Hematopoietic multipotent progenitor cell treated with erythropoietin and hydrocortisone succinate and interleukin-3 and kit ligand, for 8 days (in vitro differentiated cells): ENCODE measurements at regions not wholly inside any gene's neighbourhood (a gene's known extent, or its start where the extent isn't known, plus 50 kb on each side); places are given as distances from the start of the nearest gene placed in this dataset.

ENCODE experiments used
- DNase-seq: peaks from one replicate; pipeline ENCODE4 v3.0.0-alpha.2; 2015

DNA sequence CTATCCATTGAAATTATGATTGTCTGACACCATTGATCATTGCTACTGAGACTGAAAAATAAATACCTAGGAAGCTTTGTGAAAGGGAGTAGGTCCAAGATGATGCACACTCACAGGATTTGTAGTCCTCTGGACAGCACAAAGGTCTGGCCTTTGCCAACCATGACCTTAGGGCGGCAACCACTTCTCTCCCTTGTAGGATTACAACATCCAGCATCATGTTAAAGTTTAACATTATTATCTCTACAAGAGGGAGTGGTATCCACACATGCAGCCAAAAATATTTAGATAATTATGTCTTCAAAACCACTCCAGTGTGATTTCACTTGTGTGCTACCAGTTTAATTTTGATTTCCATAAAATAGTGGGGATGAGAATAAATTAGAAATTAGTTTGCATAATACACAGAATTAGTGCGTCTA is 51.1 kb upstream of the NHSL1 start:
- no peak for DNase-seq

DNA sequence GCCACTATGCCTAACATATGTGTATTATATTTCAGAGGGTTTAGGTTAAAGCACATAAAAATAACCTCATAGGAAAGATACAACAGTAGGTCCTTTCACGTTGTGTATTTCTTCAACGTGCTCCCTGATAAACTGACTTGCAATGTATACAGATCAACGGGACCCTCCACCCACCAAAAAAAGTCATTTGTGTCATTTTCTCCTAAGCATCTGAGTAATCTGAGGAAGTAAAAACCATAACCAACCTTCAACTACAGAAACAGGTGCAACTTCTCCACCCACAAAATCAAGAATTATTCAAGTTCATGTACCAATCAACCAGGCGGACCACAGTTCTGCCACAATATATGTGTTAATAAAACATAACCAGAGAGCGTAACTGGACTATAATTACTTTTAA is 54.9 kb upstream of the NHSL1 start:
- DNase-seq, result no peak

DNA sequence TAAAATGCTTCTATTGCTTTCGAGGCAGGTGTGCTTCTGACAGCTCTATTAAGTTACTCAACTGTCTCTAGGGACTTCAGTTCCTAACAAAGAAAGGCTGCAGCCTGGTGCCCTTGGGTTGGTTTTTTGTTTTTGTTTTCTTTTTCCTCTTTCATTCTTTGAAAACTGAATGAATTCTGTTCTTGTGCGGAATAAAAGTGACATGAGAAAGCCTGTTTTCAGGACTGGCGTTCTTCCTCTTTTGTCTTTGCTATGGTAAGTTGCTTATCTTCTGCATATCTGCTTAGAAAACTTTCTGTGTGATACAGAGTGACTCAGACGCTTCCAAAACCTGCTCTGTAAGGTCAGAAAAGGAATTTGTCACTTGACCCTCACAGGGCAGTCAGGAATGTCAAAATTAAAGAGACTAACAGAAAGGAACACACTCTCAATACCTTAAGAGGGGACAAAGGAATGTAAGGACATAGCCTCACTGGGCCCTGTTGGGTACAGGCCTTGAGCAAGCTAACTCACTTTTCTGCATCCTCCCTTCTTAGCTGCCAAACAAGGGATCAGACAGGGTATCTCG is 56.2 kb upstream of the NHSL1 start:
- DNase-seq, result no peak

DNA sequence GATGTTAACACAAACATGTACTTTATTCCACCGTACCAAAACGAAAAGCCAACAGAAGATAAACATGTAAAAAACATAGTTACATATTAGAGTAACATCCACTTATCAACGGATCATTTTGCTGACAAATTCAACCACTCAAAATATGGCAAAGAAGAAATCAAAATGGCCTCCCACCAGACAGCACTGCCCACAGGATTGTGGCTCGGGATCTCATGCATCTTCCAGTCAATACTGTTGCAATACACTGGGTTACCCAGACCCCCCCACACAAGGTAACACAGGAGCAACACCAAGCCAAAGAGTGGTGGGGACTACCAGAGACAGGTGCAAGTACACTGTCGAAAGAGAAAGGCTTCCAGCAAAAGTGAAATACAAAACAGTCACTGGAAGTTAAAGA is 57.9 kb upstream of the NHSL1 start:
- DNase-seq, result no peak

DNA sequence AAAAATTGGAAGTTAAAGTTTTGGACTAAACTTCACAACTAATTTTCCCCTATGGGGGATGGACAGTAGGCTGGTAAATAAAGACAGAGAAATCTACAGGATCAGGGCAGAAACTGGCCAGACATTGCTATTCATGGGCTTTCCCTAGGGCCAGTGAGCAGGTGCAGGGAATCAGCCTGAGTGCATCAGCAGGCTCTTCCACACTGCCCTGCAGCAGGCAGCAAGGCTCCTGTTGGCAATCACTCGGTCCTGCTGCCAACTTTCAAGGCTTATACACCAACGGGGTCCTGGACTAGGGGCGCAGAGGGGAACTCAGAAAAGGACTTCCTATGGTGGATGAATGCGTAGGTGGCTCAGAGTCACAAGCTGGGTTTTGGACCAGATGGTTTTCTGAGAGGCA is 59.8 kb upstream of the NHSL1 start:
- no peak for DNase-seq

DNA sequence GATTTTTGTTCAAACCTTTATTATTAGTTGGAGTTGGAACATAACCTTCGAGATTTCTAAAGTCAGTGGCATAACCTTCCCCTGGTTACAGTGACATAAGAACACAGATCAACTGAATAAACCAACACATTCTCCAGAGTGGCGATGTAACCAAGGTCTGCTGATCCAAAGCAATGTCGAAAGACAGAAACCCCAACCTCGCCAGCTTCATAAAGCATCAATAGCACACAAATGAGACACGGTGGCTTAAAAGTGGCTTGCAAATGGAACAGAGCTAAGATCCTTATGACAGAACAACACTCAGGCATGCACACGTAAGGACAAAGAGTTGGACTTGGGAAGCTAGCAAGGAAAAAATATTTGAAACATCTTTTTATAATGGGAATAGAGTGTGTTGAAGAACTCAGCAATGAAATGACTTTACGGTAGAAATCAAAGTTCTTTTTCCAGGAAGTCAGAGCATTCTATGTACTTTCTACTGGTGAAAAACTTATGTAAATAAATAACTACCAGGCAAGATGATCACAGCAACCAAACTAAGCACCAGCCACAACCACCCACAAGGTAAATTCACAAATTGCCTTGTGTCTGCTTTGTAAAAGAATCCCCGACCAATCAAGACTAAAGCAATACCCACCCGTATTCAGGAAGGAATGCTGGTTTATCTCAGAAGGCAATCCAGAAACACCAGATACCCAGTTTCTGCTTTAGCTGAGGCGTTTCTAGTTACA is 61.0 kb upstream of the NHSL1 start:
- DNase-seq, result no peak

DNA sequence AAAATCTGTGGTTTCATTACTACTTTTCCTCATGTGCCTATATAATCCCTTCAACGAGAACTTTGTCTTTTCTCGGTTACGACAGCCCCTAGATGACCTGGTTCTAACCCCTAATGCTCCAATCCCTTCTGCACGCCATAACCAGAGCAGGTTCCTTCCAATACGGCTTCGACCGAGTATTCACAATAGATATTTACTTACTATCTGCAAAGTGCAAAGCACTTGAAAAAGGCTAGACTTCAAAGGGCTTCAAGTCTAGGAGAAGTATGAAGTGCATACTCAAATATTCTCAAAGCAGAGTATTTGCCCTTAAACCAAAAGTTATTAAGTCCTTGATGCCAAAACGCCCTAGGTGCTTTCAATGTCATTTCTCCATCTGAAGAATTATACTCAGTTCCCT is 63.4 kb upstream of the NHSL1 start:
- no peak for DNase-seq

DNA sequence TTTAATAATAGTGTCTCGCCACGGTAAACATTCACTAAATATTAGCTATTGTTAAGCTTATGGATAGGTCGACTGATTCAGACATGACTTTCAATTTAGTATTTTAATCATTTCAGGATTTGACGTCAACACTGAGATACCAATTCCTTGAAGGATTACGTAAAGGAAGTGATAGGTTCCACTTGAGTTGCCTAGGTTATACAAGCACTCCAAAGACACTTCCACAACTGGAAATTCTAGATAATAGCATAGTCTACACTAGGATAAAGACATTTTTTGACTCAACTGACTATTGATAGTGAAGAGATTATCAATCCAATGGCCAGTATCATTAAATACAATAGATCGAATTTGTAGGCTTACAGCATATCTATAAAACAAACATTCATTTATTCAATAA is 63.9 kb upstream of the NHSL1 start:
- no peak for DNase-seq

DNA sequence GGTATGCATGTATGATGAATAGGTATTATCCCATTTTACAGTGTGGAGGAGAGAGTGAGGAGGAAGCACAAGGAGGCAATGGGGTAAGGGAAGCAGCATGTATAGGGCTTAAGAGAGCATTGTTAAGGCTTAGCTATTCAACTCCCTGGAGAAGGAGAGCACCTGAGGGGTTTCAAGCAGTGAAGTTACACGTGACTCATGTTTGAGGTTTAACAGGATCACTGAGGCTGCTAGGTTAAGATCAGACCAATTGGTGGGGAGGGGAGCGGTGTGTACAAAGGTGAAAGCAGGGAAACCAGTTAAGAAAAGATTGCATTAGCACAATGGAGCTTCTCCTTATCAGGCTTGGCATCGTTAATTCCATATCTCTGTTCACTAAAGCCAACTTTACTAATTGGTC is 64.4 kb upstream of the NHSL1 start:
- DNase-seq, result no peak

DNA sequence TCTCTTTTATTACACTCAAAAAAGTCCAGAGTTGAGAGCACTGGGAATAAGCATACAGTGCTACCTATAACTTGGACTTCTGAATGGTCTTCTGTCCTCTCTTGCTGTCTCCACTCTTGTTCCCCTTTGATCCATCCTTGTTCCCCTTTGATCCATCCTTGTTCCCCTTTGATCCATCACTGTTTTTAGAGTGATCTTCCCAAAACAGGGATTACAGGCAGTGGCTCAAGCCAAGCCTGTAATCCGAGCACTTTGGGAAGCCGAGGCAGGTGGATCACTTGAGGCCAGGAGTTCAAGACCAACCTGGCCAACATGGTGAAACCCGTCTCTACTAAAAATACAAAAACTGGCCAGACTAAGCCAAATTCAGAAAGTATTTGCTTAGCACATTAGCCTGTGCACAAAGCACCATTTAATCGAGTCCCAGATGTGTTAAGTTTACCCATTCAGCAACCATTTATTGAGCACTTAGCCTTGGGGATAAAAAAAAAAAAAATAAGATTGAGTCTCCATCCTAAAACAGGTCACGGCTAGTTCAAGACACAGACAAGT is 65.0 kb upstream of the NHSL1 start:
- no peak for DNase-seq

DNA sequence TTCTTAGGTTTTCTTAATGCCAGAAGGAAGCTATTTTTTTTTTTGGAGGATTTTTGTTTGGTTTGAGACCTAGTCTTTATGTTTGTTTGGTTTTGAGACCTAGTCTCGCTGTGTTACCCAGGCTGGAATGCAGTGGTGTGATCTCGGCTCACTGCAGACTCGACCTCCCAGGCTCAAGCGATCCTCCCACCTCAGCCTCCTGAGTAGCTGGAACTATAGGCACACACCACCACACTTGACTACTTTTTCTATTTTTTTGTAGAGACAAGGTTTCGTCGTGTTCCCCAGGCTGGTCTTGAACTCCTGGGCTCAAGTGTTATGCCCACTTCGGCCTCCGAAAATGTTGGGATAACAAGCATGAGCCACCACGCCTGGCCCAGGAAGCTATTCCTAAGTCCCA is 67.8 kb upstream of the NHSL1 start:
- no peak for DNase-seq

DNA sequence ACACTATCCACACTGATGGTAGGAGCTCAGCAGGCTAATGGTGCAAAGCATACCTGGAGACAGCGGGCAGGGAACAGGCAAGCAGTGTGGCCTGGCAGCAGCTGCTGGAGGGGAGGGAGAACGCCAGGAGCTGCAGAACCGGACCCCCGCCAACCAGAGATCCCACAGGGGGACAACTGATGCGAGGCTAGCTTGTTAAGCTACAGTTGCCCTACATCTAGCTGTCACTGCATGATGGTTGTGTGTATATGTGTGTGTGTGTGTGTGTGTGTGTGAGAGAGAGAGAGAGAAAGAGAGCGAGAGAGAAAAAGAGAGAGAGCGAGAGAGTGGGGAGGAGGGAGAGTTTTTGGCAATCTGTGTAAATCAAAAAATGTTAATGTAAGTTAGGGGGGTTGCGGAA is 69.7 kb upstream of the NHSL1 start:
- DNase-seq, result no peak

DNA sequence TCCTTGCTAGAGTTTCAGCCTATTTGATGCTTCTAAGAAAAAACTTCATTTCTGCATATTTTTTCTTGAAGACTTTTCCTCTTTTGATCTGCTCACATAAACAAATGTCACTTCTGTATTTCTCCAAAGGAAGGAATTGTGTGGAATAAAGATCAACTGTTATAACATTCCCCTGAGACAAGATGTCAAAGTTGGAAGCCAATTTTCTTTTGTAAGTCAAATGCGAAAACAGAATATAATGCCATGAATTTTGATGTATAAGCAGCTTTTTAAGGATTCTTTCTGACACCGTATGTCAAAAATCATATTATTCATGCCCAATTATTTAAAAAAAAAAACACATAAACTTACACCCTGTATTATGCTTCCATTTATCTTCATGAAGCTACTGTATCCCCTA is 70.3 kb upstream of the NHSL1 start:
- DNase-seq, result no peak

DNA sequence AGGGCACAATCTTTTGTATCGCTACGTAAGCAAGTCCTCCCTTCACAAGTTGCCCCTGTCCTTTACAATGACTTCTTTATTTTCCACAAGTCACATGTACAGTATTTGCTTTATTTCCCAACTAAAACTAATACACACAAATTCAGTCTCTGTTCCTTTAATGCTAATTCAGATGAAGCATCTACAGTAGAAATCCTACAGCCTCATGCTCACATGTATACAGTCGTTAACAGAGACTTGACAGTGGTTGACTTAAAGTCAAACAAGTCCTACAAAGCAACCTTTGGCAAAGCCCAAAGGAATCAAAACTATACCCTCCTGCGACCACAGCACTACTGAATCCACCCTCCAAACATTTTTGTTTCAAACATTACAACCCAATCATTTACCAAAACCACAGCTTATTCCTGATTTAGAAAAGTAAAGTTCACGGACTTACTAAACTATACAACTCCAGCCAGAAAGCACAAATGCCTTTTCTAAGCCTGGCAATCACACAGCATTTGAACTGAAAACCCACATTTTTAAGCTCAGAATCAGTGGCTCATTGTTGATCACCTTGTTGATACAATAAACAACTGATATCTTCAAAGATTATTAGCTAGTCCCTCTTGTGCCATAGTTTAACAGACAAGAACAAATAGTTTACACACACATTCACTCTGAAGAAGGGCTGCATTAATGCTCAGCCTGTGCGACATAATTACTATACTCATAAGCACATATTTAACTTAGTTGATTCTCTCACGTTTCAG is 70.9 kb upstream of the NHSL1 start:
- DNase-seq, result no peak

DNA sequence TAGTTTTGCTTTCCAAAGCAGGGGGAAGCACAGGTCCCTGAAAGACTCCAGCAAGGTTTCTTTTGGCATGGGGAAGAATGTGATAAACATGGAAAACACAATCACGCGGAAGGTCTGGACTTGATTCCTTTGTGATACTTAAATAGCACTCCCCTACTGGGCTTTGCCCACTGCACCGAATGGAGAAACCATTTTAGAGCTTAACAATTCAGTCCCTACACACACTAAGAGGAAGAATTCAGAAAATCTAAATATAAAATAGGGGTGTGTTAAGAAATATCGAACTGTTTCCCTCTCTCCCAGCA is 71.4 kb upstream of the NHSL1 start:
- DNase-seq, result no peak

DNA sequence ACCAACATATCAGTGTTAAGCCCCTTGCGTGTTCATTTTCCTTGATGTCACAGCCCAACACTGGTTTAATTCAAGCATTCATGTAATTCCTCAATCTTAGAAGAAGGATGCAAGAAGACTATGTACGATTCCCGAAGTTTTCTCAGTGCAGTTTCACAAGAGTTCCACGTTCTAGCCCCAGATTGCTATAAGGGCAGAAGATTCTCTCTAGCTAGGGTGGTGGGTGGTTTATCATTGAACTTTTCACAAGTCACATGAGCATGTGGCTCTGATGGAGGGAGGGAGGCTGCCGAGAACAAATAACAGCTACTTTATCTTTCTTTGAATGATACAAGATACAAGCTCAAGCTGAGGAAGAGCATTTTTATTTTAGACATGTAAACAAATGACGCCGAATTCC is 71.9 kb upstream of the NHSL1 start:
- no peak for DNase-seq

DNA sequence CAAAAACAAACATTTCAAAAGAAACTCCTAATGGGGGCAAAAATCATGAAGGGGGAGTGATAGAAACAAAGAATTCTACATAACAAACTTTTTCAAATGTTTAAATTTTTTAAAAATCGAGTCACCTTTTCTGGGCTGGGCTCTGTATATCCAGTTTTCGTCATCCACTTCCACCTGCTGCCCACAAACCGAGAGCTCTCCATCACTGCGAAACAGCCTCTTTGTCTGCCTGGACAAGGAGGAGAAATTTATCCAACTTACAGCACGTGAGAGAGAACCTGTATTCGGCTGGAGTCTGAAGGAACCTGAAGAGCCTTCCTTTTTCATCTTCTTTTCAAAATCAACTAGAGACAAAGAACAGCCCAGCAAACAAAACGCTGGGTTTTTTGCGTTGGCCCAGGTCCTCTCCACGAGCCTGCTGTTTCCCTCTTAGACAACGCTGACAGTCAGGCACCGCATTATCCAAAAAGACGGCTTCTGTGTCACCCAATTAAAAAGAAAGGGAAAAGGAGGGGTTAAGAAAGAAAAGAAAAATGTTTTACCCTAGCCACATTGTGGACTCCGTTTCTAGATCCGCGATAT is 72.4 kb upstream of the NHSL1 start:
- DNase-seq, result no peak

DNA sequence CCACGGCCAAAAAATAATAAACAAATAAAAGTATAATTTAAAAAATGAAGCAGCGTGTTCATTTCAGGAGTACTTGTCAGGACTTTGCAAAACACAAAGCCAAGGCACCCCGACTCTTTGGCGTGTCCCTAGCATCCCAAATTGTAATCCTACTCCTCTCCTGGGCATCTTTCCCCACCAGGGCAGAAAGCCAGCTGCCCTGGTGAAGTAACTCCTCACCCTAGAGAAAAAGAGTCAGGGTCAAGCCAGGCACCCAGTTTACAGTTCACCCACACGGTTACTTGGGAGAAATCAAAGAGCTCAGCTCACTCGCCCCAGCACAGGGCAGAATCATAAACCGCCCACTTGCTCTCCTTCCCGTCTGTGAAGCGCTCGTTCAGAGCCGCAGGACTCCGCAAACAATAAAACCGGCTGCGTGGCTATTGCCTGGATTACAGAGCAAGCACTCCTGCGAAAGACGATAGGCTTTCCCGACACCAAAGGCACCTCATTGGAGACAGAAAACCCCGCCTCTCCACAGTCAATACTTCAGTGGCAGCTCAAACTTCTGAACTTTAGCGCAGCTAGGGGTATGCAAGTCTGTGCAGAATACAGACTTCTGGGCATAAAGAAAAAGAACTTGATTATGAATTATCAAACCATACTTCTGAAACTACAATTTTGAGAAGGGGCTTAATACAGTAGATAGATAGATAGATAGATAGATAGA is 73.0 kb upstream of the NHSL1 start:
- no peak for DNase-seq

DNA sequence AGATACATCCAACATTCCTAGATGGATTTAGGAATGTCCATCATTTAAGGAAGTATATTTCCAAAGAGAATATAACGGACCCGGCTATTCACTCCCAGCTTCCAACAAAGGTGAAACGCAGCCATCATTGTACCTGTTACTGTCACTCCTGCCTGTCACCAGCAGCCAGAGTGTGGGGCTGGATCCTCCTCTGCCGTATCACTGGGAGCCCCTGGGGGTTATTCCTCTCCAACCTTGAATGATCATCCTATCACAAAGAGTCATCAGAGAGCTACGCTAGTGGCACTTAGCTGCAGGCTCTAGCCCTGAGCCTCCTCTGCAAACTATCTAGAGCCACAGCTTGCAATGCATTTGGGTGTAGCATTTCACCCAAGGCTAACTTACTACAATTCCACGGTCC is 73.6 kb upstream of the NHSL1 start:
- no peak for DNase-seq

DNA sequence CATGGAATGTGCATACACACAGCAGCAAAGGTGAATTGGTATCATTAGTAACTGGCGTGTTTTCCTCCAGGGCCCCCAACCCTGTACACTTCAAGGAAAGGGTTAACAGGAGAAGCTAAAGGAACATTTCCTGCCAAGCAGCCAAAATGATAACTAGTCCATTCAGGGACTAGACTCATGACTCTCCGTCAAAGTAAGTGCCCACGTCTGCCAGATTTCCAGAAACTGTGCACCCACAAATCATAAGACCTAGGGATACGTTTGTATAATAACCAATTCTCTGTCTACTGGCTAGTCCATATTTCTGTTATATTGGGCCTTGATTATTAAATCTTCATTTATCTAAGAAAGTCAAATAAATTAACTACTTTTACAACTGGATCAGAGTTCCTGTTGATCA is 76.0 kb upstream of the NHSL1 start:
- DNase-seq, result no peak

DNA sequence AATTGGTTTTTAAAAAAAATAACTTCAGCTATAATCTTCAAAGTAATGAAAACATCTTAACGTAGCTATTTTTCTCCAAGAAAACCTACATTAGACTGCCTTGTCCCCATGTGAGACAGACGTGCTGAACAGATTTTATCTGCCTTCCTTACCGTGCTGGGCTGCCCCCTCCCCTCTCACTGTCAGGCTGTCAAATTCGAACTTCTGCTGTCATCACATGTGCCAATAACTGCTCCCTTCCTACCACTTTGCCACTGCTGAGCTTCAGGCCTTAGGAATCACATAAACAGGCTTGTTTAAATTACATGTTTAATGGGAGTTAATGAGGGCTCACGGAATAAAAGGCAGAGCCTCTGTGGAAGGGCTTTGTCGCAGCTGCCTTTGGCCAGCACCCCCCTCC is 77.0 kb upstream of the NHSL1 start:
- no peak for DNase-seq

DNA sequence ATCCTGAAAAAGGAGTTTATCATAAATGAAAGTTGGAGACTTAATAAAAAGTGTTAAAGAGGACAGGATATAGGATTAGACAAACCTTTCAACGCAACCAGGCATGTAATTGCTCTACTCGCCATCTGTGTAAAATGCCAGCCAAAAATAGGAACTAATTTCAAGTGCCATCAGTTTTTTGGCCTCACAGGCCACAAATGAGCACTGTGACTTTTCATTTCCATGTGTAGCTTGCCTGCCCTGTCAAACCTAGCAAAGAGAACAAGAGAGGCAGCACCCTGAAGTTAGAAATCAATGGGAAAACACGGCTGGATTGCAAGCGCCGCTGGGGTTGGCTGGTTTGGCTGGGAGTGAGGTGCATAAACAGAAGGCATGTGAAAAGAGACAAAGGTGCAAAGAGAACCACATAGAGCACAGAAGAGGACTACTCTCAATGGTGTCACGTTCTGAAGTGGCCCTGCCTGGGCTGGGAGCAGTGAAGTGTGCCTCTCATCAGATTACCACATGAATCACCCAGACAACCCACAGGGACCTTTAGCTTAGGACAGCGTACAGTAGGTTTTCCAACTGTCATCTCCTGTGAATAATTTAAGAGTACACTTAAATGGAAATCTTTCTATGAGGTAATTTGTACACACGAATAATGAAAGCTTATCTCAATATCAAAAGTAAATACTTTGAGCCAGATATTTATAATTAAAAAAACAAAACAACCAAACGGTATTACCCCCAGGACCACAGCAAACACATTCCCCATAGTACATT is 78.0 kb upstream of the NHSL1 start:
- no peak for DNase-seq

DNA sequence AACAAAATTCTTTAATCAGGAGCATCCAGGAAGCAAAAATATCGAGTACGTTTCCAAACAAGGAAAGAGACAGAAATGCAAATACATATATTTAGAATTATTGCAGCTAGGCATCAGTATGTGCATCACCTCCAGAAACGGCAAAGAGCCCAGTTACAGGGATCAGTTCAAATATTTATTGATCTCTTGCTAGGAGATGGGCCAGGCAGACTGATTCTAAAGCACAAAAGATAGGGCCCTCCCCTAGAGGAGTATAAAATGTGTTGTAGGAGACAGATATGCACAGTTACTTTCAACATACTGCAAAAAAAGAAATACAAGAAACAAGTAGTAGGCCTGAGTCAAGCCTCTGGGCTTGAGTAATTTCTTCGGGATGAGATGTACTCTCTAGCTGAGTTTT is 80.7 kb upstream of the NHSL1 start:
- no peak for DNase-seq
